ENCODE measurements at regions not wholly inside any gene's neighbourhood (a gene's known extent, or its start where the extent isn't known, plus 50 kb on each side); places are given as distances from the start of the nearest gene placed in this dataset.

GRCh38 chr15:87201986-87202385 lies 1054.6 kb downstream of the NTRK3 start:
- no peak for DNase-seq (ENCODE audit: low read depth)
- no peak overlapping the region for H3K4me3 ChIP-seq (ENCODE audit: control insufficient read depth, low read depth, low read length)
- TF ChIP-seq CTCF (conservative IDR thresholded peaks at IDR 0.05; ENCODE audit: control insufficient read depth, insufficient read depth, low read depth, low read length), result no peak

- no peak for DNase-seq (ENCODE audit: low read depth)
- H3K4me3 ChIP-seq (ENCODE audit: control insufficient read depth, low read depth, low read length), result no peak overlapping the region
- no peak for TF ChIP-seq CTCF (conservative IDR thresholded peaks at IDR 0.05; ENCODE audit: control insufficient read depth, insufficient read depth, low read depth, low read length)
Measured at GRCh38 chr15:87200149-87200548, 1056.4 kb downstream of the NTRK3 start.

- no peak for TF ChIP-seq CTCF (conservative IDR thresholded peaks at IDR 0.05; ENCODE audit: control insufficient read depth, insufficient read depth, low read depth, low read length)
- H3K4me3 ChIP-seq (ENCODE audit: control insufficient read depth, low read depth, low read length), result no peak overlapping the region
- no peak for DNase-seq (ENCODE audit: low read depth)
Measured at GRCh38 chr15:87197981-87198380, 1058.6 kb downstream of the NTRK3 start.

GRCh38 chr15:87196498-87196897 lies 1060.0 kb downstream of the NTRK3 start:
- H3K4me3 ChIP-seq (ENCODE audit: control insufficient read depth, low read depth, low read length), result no peak overlapping the region
- DNase-seq (ENCODE audit: low read depth), result no peak
- TF ChIP-seq CTCF (conservative IDR thresholded peaks at IDR 0.05; ENCODE audit: control insufficient read depth, insufficient read depth, low read depth, low read length), result no peak

- H3K4me3 ChIP-seq (ENCODE audit: control insufficient read depth, low read depth, low read length), result no peak overlapping the region
- DNase-seq (ENCODE audit: low read depth), result no peak
- TF ChIP-seq CTCF (conservative IDR thresholded peaks at IDR 0.05; ENCODE audit: control insufficient read depth, insufficient read depth, low read depth, low read length), result no peak
Measured at GRCh38 chr15:87193481-87193880, 1063.1 kb downstream of the NTRK3 start.

GRCh38 chr15:87167706-87168105 lies 1088.0 kb downstream of the AGBL1 start:
- no peak overlapping the region for H3K4me3 ChIP-seq (ENCODE audit: control insufficient read depth, low read depth, low read length)
- DNase-seq (ENCODE audit: low read depth), result no peak
- no peak for TF ChIP-seq CTCF (conservative IDR thresholded peaks at IDR 0.05; ENCODE audit: control insufficient read depth, insufficient read depth, low read depth, low read length)

GRCh38 chr15:87167055-87167454 lies 1087.4 kb downstream of the AGBL1 start:
- no peak overlapping the region for H3K4me3 ChIP-seq (ENCODE audit: control insufficient read depth, low read depth, low read length)
- no peak for DNase-seq (ENCODE audit: low read depth)
- TF ChIP-seq CTCF (conservative IDR thresholded peaks at IDR 0.05; ENCODE audit: control insufficient read depth, insufficient read depth, low read depth, low read length), result no peak
